ENCODE measurements at regions not wholly inside any gene's neighbourhood (a gene's known extent, or its start where the extent isn't known, plus 50 kb on each side); places are given as distances from the start of the nearest gene placed in this dataset.

DNA sequence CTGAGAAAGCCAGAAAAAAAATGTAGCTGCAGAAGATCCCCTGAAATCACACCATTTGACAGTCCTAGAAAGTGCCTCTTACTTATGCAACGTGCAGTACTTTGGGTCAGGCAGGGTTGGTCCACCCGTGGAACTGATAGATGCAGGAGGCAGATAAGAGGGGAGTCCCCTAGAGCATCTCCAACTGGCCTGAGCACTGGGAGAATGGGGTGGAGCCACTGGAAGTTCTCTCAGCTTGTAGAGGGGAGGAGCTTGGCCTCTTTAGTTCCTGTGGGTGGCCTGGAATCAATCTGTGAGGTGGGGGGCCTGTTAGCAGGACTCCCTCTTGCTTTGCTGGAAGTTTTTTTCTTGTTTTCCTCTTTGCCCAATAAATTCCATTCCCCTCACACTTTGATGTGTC lies 335.7 kb upstream of the NCAM2 start:
- intact Hi-C loops (cut with DNase I; ENCODE audit: low total_unique reads) = no loop called here
- WGBS, 2 donors = 37 to 42% methylated on average over 2 of the region's 2 CpGs
- H3K9me3 ChIP-seq = no peaks in the 10 kb centered on the region
- no peaks in the 10 kb centered on the region for H3K36me3 ChIP-seq (ENCODE audit: low read depth, missing control alignments)
- no peaks in the 10 kb centered on the region for H3K27me3 ChIP-seq
- H3K4me1 ChIP-seq = no peaks in the 10 kb centered on the region
- H3K4me3 ChIP-seq = no peak overlapping the region
- no peak for DNase-seq
- no peak for TF ChIP-seq POLR2A (IDR thresholded peaks at IDR 0.05)
- TF ChIP-seq, protein P1, sequence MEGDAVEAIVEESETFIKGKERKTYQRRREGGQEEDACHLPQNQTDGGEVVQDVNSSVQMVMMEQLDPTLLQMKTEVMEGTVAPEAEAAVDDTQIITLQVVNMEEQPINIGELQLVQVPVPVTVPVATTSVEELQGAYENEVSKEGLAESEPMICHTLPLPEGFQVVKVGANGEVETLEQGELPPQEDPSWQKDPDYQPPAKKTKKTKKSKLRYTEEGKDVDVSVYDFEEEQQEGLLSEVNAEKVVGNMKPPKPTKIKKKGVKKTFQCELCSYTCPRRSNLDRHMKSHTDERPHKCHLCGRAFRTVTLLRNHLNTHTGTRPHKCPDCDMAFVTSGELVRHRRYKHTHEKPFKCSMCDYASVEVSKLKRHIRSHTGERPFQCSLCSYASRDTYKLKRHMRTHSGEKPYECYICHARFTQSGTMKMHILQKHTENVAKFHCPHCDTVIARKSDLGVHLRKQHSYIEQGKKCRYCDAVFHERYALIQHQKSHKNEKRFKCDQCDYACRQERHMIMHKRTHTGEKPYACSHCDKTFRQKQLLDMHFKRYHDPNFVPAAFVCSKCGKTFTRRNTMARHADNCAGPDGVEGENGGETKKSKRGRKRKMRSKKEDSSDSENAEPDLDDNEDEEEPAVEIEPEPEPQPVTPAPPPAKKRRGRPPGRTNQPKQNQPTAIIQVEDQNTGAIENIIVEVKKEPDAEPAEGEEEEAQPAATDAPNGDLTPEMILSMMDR (IDR thresholded peaks at IDR 0.05) = no peak
- H3K27ac ChIP-seq = no peak overlapping the region

DNA sequence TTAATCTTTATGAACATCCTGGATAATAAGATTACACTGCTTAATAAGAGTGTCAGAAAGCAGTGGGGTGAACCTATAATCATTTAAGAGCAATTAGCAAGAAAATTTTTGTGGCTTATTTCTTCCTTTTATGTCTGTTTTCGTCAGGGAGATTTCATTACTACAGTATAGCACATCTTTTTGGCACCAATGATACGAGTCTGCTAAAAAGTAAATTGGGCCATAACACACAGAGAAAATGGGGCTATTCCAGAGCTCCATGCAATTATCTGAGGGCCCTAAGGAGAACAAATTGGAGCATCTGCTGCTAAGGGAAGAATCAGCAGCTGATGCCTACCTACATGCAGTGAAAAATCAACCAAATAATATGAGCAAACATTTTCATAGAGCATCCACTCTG lies 330.3 kb upstream of the NCAM2 start:
- Histone ChIP-seq H3K4me3 (no peak overlapping the region), H3K36me3 (ENCODE audit: low read depth, missing control alignments) (no peaks in the 10 kb centered on the region), H3K9me3 (no peaks in the 10 kb centered on the region), H3K4me1 (no peaks in the 10 kb centered on the region), H3K27me3 (no peaks in the 10 kb centered on the region), H3K27ac (no peak overlapping the region)
- intact Hi-C loops (cut with DNase I; ENCODE audit: low total_unique reads) = no loop called here
- TF ChIP-seq POLR2A (IDR thresholded peaks at IDR 0.05) = no peak
- TF ChIP-seq, protein P1 (IDR thresholded peaks at IDR 0.05) = no peak
- no peak for DNase-seq
- WGBS, 2 donors = 64 to 71% methylated on average over 2 of the region's 2 CpGs

- WGBS, 2 donors = 84 to 96% methylated on average over 1 of the region's 1 CpG
Measured at GRCh38 chr21:20685475-20685874, 312.7 kb upstream of the NCAM2 start.

DNA sequence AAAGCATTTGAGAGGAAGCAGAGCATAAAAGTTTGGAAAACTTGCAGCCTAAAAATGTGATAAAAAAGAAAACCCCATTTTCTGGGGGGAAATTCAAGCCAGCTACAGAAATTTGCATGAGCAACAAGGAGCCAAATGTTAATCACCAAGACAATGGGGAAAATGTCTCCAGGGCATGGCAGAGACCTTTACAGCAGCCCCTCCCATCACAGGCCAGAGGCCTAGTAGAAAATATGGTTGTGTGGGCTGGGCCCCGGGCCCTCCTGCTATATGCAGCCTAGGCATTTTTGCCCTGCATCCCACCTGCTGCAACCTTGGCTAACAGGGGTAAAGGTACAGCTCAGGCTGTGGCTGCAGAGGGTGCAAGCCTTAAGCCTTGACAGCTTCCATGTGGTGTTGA lies 299.6 kb upstream of the NCAM2 start:
- H3K27ac ChIP-seq = no peak overlapping the region
- H3K27me3 ChIP-seq = no peaks in the 10 kb centered on the region
- no peaks in the 10 kb centered on the region for H3K36me3 ChIP-seq (ENCODE audit: low read depth, missing control alignments)
- no peak for DNase-seq
- no peaks in the 10 kb centered on the region for H3K4me1 ChIP-seq
- no peak for TF ChIP-seq POLR2A (IDR thresholded peaks at IDR 0.05)
- TF ChIP-seq, protein P1 (IDR thresholded peaks at IDR 0.05) = no peak
- H3K4me3 ChIP-seq = no peak overlapping the region
- 82 to 85% methylated on average over 1 of the region's 1 CpG for WGBS, 2 donors
- no peaks in the 10 kb centered on the region for H3K9me3 ChIP-seq
- intact Hi-C loops (cut with DNase I; ENCODE audit: low total_unique reads) = no loop called here

More at GRCh38 chr21:20685475-20685874, 312.7 kb upstream of the NCAM2 start:
- Histone ChIP-seq H3K9me3 (no peaks in the 10 kb centered on the region), H3K4me1 (no peaks in the 10 kb centered on the region), H3K27ac (no peak overlapping the region), H3K4me3 (no peak overlapping the region), H3K27me3 (no peaks in the 10 kb centered on the region), H3K36me3 (ENCODE audit: low read depth, missing control alignments) (no peaks in the 10 kb centered on the region)
- no peak for TF ChIP-seq POLR2A (IDR thresholded peaks at IDR 0.05)
- TF ChIP-seq, protein P1 (IDR thresholded peaks at IDR 0.05) = no peak
- no peak for DNase-seq
- intact Hi-C loops (cut with DNase I; ENCODE audit: low total_unique reads) = no loop called here

GRCh38 chr21:20701235-20701634 lies 297.0 kb upstream of the NCAM2 start:
- Histone ChIP-seq H3K27ac (no peak overlapping the region), H3K4me1 (no peaks in the 10 kb centered on the region), H3K9me3 (no peaks in the 10 kb centered on the region), H3K4me3 (no peak overlapping the region), H3K36me3 (ENCODE audit: low read depth, missing control alignments) (no peaks in the 10 kb centered on the region), H3K27me3 (no peaks in the 10 kb centered on the region)
- intact Hi-C loops (cut with DNase I; ENCODE audit: low total_unique reads) = no loop called here
- no peak for TF ChIP-seq POLR2A (IDR thresholded peaks at IDR 0.05)
- TF ChIP-seq, protein P1 (IDR thresholded peaks at IDR 0.05) = no peak
- no peak for DNase-seq
- WGBS, 2 donors = 59 to 63% methylated on average over 6 of the region's 6 CpGs
